HEK293 (cell line): ENCODE measurements at regions not wholly inside any gene's neighbourhood (a gene's known extent, or its start where the extent isn't known, plus 50 kb on each side); places are given as distances from the start of the nearest gene placed in this dataset.

Experiments used
- CTCF ChIA-PET: fragments of 350-600 bp; formaldehyde crosslinking; extraction: SDS; loops from one replicate; lab custom pipeline; 2021; ENCODE audit warnings: antibody characterized with exemption; lab: Yijun Ruan, JAX
- POLR2A ChIA-PET: fragments of 300-600 bp; formaldehyde crosslinking; extraction: SDS; loops from one replicate; lab custom pipeline; 2020; ENCODE audit warnings: antibody characterized with exemption, inconsistent platforms; lab: Yijun Ruan, JAX
- H3K27ac ChIP-seq: fragments of 200-500 bp; sonication (Bioruptor generic); 2 replicates; pipeline ENCODE4 v1.5.1; 2014; ENCODE audit warnings: low read depth, low read length, control low read depth, inconsistent platforms; ENCODE audit errors: extremely low read depth
- H3K36me3 ChIP-seq, 2 experiments: fragments of 200-500 bp in 1 of 2; sonication (Bioruptor generic) in 1 of 2; 1 replicate in 1 of 2; 2 replicates in 1 of 2; pipeline ENCODE4 v1.5.1; 2014 to 2017; ENCODE audit warnings: inconsistent platforms in 2 of 2, low read length in 2 of 2; ENCODE audit not compliant: control insufficient read depth in 2 of 2, insufficient read depth in 1 of 2
- H3K4me1 ChIP-seq: fragments of 200-500 bp; sonication (Bioruptor generic); 2 replicates; pipeline ENCODE4 v1.5.1; 2014; ENCODE audit warnings: mild to moderate bottlenecking, low read length, inconsistent platforms; ENCODE audit not compliant: control insufficient read depth, insufficient read depth
- H3K4me3 ChIP-seq: 2 replicates; pipeline ENCODE4 v1.5.1; 2011; ENCODE audit warnings: low read depth, mild to moderate bottlenecking, control low read depth, low read length, moderate library complexity
- H3K9me3 ChIP-seq: fragments of 200-500 bp; sonication (Bioruptor generic); 2 replicates; pipeline ENCODE4 v1.5.1; 2014; ENCODE audit warnings: low read depth, low read length, inconsistent platforms; ENCODE audit not compliant: control insufficient read depth, insufficient read depth
- IKZF3 ChIP-seq: fragments of 450-650 bp; IDR thresholded peaks from 2 replicates; pipeline ENCODE4 v1.5.0; 2018; ENCODE audit warnings: missing biosample characterization, mild to moderate bottlenecking, missing genetic modification characterization, moderate library complexity
- KLF10 ChIP-seq: fragments of 450-650 bp; IDR thresholded peaks from 2 replicates; pipeline ENCODE4 v1.5.1; 2018; ENCODE audit warnings: missing biosample characterization, mild to moderate bottlenecking, missing genetic modification characterization
- SALL2 ChIP-seq: fragments of 450-650 bp; formaldehyde crosslinking; IDR thresholded peaks from 2 replicates; pipeline ENCODE4 v1.5.0; 2017; ENCODE audit warnings: missing biosample characterization, mild to moderate bottlenecking, missing genetic modification characterization, borderline replicate concordance
- SP7 ChIP-seq: fragments of 450-650 bp; formaldehyde crosslinking; IDR thresholded peaks from 2 replicates; pipeline ENCODE4 v1.5.1; 2016; ENCODE audit warnings: missing biosample characterization, missing genetic modification characterization
- ZBTB49 ChIP-seq: fragments of 450-650 bp; formaldehyde crosslinking; IDR thresholded peaks from 2 replicates; pipeline ENCODE4 v1.5.1; 2016; ENCODE audit warnings: missing biosample characterization, missing genetic modification characterization, low read depth
- ZNF112 ChIP-seq: fragments of 450-650 bp; formaldehyde crosslinking; IDR thresholded peaks from 2 replicates; pipeline ENCODE4 v1.5.0; 2017; ENCODE audit warnings: missing biosample characterization, missing genetic modification characterization
- ZNF146 ChIP-seq: fragments of 450-650 bp; formaldehyde crosslinking; IDR thresholded peaks from 2 replicates; pipeline ENCODE4 v1.5.1; 2016; ENCODE audit warnings: missing biosample characterization, missing genetic modification characterization
- ZNF223 ChIP-seq: fragments of 450-650 bp; formaldehyde crosslinking; IDR thresholded peaks from 2 replicates; pipeline ENCODE4 v1.5.1; 2016; ENCODE audit warnings: missing biosample characterization, missing genetic modification characterization
- ZNF335 ChIP-seq: fragments of 450-650 bp; formaldehyde crosslinking; conservative IDR thresholded peaks from 2 replicates; pipeline ENCODE4 v1.5.1; 2016; ENCODE audit warnings: missing biosample characterization, missing genetic modification characterization
- ZNF394 ChIP-seq: fragments of 450-650 bp; formaldehyde crosslinking; IDR thresholded peaks from 2 replicates; pipeline ENCODE4 v1.5.1; 2016; ENCODE audit warnings: missing biosample characterization, missing genetic modification characterization, mild to moderate bottlenecking, moderate library complexity, borderline replicate concordance
- ZNF404 ChIP-seq: fragments of 450-650 bp; formaldehyde crosslinking; IDR thresholded peaks from 2 replicates; pipeline ENCODE4 v1.5.1; 2017; ENCODE audit warnings: missing biosample characterization, missing genetic modification characterization
- ZNF529 ChIP-seq: fragments of 450-650 bp; formaldehyde crosslinking; IDR thresholded peaks from 2 replicates; pipeline ENCODE4 v1.5.1; 2017; ENCODE audit warnings: missing genetic modification characterization, missing biosample characterization; ENCODE audit not compliant: insufficient replicate concordance
- ZNF548 ChIP-seq: fragments of 450-650 bp; formaldehyde crosslinking; IDR thresholded peaks from 2 replicates; pipeline ENCODE4 v1.5.1; 2016; ENCODE audit warnings: missing biosample characterization, missing genetic modification characterization
- ZNF629 ChIP-seq: fragments of 450-650 bp; formaldehyde crosslinking; IDR thresholded peaks from 2 replicates; pipeline ENCODE4 v1.5.1; 2017; ENCODE audit warnings: missing biosample characterization, missing genetic modification characterization
- ZNF670 ChIP-seq: fragments of 450-650 bp; formaldehyde crosslinking; IDR thresholded peaks from 2 replicates; pipeline ENCODE4 v1.5.1; 2016; ENCODE audit warnings: missing biosample characterization, missing genetic modification characterization, low read depth
- ZNF776 ChIP-seq: fragments of 450-650 bp; formaldehyde crosslinking; IDR thresholded peaks from 2 replicates; pipeline ENCODE4 v1.5.0; 2017; ENCODE audit warnings: missing biosample characterization, missing genetic modification characterization, borderline replicate concordance
- TF ChIP-seq, protein P1 (sequence below): fragments of 450-650 bp; formaldehyde crosslinking; IDR thresholded peaks from 2 replicates; pipeline ENCODE4 v1.5.1; 2016; ENCODE audit warnings: missing biosample characterization, missing genetic modification characterization
- TF ChIP-seq, protein P2 (sequence below): fragments of 450-650 bp; formaldehyde crosslinking; IDR thresholded peaks from 2 replicates; pipeline ENCODE4 v1.5.1; 2017; ENCODE audit warnings: missing biosample characterization, missing genetic modification characterization
- TF ChIP-seq, protein P3 (sequence below): fragments of 450-650 bp; formaldehyde crosslinking; IDR thresholded peaks from 2 replicates; pipeline ENCODE4 v1.5.1; 2017; ENCODE audit warnings: missing biosample characterization, missing genetic modification characterization

DNA sequence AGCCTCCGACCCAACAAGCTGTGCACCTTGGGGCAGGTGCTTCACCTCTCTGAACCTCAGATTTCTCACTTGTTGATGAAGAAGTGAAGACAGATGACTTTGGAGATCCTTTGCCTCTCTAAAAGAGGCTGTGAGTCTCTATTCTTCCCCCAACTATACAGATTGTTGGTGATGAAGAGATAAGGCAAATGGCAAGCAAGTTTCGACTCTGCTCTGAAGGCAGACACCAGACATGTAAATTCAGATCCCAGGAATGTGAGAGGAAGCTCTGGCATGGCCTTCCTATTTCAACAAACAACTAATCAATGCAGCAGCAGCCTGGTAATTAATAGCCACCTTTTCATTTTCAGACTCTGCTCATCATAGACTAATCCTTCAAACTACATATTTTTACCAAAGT is 74.2 kb upstream of the EGR2 start:
- no peaks in the 10 kb centered on the region for H3K4me1 ChIP-seq
- ChIA-PET POLR2A (no interaction called here), CTCF (no interaction called here)
- no peak overlapping the region for H3K27ac ChIP-seq
- no peaks in the 10 kb centered on the region for H3K36me3 ChIP-seq
- no peak overlapping the region for H3K4me3 ChIP-seq
- no peak for TF ChIP-seq ZNF776 (tag by site-specific recombination)
- no peak for TF ChIP-seq ZNF529
- TF ChIP-seq SP7 (tag by site-specific recombination): no peak
- no peak for TF ChIP-seq ZNF335 (tag by site-specific recombination)
- TF ChIP-seq ZNF548 (tag by site-specific recombination): no peak
- no peak for TF ChIP-seq ZNF394 (tag by site-specific recombination)
- TF ChIP-seq ZNF223: no peak
- TF ChIP-seq, protein P1, sequence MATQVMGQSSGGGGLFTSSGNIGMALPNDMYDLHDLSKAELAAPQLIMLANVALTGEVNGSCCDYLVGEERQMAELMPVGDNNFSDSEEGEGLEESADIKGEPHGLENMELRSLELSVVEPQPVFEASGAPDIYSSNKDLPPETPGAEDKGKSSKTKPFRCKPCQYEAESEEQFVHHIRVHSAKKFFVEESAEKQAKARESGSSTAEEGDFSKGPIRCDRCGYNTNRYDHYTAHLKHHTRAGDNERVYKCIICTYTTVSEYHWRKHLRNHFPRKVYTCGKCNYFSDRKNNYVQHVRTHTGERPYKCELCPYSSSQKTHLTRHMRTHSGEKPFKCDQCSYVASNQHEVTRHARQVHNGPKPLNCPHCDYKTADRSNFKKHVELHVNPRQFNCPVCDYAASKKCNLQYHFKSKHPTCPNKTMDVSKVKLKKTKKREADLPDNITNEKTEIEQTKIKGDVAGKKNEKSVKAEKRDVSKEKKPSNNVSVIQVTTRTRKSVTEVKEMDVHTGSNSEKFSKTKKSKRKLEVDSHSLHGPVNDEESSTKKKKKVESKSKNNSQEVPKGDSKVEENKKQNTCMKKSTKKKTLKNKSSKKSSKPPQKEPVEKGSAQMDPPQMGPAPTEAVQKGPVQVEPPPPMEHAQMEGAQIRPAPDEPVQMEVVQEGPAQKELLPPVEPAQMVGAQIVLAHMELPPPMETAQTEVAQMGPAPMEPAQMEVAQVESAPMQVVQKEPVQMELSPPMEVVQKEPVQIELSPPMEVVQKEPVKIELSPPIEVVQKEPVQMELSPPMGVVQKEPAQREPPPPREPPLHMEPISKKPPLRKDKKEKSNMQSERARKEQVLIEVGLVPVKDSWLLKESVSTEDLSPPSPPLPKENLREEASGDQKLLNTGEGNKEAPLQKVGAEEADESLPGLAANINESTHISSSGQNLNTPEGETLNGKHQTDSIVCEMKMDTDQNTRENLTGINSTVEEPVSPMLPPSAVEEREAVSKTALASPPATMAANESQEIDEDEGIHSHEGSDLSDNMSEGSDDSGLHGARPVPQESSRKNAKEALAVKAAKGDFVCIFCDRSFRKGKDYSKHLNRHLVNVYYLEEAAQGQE (tag by site-specific recombination): no peak
- TF ChIP-seq, protein P2, sequence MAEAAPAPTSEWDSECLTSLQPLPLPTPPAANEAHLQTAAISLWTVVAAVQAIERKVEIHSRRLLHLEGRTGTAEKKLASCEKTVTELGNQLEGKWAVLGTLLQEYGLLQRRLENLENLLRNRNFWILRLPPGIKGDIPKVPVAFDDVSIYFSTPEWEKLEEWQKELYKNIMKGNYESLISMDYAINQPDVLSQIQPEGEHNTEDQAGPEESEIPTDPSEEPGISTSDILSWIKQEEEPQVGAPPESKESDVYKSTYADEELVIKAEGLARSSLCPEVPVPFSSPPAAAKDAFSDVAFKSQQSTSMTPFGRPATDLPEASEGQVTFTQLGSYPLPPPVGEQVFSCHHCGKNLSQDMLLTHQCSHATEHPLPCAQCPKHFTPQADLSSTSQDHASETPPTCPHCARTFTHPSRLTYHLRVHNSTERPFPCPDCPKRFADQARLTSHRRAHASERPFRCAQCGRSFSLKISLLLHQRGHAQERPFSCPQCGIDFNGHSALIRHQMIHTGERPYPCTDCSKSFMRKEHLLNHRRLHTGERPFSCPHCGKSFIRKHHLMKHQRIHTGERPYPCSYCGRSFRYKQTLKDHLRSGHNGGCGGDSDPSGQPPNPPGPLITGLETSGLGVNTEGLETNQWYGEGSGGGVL: no peak
- no peak for TF ChIP-seq KLF10 (tag by site-specific recombination)
- no peak for TF ChIP-seq ZNF629
- no peak for TF ChIP-seq ZBTB49 (tag by site-specific recombination)
- TF ChIP-seq ZNF670 (tag by site-specific recombination): no peak
- TF ChIP-seq IKZF3: no peak
- TF ChIP-seq, protein P3, sequence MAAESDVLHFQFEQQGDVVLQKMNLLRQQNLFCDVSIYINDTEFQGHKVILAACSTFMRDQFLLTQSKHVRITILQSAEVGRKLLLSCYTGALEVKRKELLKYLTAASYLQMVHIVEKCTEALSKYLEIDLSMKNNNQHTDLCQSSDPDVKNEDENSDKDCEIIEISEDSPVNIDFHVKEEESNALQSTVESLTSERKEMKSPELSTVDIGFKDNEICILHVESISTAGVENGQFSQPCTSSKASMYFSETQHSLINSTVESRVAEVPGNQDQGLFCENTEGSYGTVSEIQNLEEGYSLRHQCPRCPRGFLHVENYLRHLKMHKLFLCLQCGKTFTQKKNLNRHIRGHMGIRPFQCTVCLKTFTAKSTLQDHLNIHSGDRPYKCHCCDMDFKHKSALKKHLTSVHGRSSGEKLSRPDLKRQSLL: no peak
- TF ChIP-seq ZNF404 (tag by site-specific recombination): no peak
- TF ChIP-seq SALL2 (tag by site-specific recombination): no peak
- no peaks in the 10 kb centered on the region for H3K9me3 ChIP-seq

GRCh38 chr10:62887642-62888041 is 71.5 kb upstream of the EGR2 start:
- CTCF ChIA-PET: no interaction called here
- POLR2A ChIA-PET: no interaction called here
- no peak overlapping the region for H3K27ac ChIP-seq
- H3K9me3 ChIP-seq: no peaks in the 10 kb centered on the region
- H3K4me3 ChIP-seq: no peak overlapping the region
- H3K36me3 ChIP-seq: no peaks in the 10 kb centered on the region
- TF ChIP-seq ZNF112 (tag by site-specific recombination) (0 out of 2 replicates have a peak, but pooled peaks have one; percentile 14), ZNF146 (no peak)
- no peaks in the 10 kb centered on the region for H3K4me1 ChIP-seq
